ENCODE measurements at regions not wholly inside any gene's neighbourhood (a gene's known extent, or its start where the extent isn't known, plus 50 kb on each side); places are given as distances from the start of the nearest gene placed in this dataset.
A peak's percentile ranks its signal among the peaks of the same experiment; 100 is the strongest.
"Not testable (repeated sequence)": the region's sequence is repeated elsewhere in the genome, so short reads cannot be mapped to it uniquely, and the experiment has no call there.

- no peak overlapping the region for H3K4me3 ChIP-seq (ENCODE audit: low read length)
- H3K9me3 ChIP-seq (replicated peaks; ENCODE audit: control insufficient read depth, low read depth, low read length), result no peaks in the 10 kb centered on the region
- no peak for DNase-seq
- H3K36me3 ChIP-seq (ENCODE audit: control insufficient read depth, insufficient read depth, low read length), result no peaks in the 10 kb centered on the region
- H3K27me3 ChIP-seq (ENCODE audit: control insufficient read depth, insufficient read depth, low read length), result no peaks in the 10 kb centered on the region
- no peaks in the 10 kb centered on the region for H3K4me1 ChIP-seq (ENCODE audit: control insufficient read depth, insufficient read depth, low read length)
- no peak overlapping the region for H3K27ac ChIP-seq (ENCODE audit: low read length)
These were observed 97.6 kb upstream of the ITGB1 start for GRCh38 chr10:33055625-33056024.

DNA sequence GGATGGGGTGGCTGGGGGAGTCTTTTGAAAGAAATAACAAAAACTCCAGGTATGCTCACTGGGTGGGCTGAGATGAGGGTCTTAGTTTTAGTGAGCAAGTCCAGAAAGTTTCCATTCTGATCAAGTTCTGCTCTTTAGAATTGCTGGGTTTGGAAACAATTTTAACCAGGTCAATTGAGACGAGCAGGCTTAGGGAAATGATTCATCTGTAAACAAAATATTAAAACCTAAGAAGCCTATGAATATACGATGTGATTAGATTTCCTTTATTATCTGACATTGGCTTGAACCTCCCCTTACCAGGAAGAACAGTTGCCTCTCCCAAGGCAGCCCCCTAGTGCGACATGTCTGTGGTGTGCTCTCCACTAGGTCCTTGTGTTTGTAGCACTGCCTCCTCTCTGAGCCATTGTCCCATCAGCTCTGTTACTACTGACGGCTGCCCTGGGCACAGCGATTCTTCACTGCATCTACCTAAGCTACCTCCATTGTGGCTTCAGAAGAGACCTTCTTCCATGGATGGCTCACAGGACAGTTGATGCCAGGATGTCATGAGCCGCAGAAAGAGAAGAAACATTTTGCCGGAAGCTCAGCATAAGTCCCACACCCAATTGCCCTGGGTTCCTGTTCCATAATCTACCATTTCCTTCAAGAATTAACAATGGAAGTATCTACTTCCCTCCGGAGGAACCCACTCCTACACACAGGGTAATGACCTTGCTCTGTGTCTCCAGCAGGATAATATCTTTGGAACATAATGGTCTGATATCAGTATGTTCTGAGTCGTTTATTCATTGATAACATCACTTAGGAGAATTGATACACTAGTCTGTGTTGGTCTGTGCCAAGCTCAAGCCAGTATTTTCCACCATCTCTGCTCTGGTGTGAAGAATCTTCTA lies 95.1 kb upstream of the ITGB1 start:
- Histone ChIP-seq H3K27me3 (ENCODE audit: control insufficient read depth, insufficient read depth, low read length) (no peaks in the 10 kb centered on the region), H3K4me3 (ENCODE audit: low read length) (no peak overlapping the region), H3K9me3 (replicated peaks; ENCODE audit: control insufficient read depth, low read depth, low read length) (no peaks in the 10 kb centered on the region), H3K36me3 (ENCODE audit: control insufficient read depth, insufficient read depth, low read length) (no peaks in the 10 kb centered on the region), H3K4me1 (ENCODE audit: control insufficient read depth, insufficient read depth, low read length) (no peaks in the 10 kb centered on the region), H3K27ac (ENCODE audit: low read length) (no peak overlapping the region)
- DNase-seq, result no peak
- 86% methylated on average over 5 of the region's 9 CpGs for WGBS (ENCODE audit: insufficient coverage)

DNA sequence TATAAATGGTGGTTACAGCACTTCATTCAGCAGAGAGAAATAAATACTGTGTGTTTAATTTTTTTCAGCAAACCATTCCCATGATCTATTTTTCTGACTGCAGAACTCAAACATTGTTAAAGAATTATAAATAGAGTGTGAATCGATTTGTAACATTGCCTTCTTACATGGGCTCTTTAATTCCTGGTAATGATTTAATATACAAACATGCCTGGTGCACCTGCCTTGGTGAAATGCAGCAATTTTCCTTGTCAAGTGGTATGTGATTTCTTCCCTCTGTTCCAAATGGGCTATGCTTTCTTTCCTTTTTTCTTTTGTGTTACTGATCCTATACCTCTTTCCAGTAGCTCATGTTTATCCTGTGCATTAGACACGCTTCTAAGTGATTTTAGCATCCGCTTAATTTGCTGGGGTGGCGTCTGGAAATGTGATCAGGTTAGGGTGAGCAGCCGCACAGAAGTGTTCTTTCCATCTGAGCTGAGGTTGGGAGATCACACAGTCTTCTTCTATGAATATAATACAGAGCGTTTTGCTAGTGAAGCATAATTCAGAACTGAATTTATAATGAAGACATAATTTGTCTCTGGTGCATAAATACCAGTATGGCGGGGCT lies 94.3 kb upstream of the ITGB1 start:
- H3K36me3 ChIP-seq (ENCODE audit: control insufficient read depth, insufficient read depth, low read length), result no peaks in the 10 kb centered on the region
- H3K4me1 ChIP-seq (ENCODE audit: control insufficient read depth, insufficient read depth, low read length), result no peaks in the 10 kb centered on the region
- WGBS (ENCODE audit: insufficient coverage), result no CpG with 5 or more reads among the region's 7 CpGs
- no peaks in the 10 kb centered on the region for H3K9me3 ChIP-seq (replicated peaks; ENCODE audit: control insufficient read depth, low read depth, low read length)
- H3K27ac ChIP-seq (ENCODE audit: low read length), result no peak overlapping the region
- peak; percentile 24 for DNase-seq
- H3K4me3 ChIP-seq (ENCODE audit: low read length), result no peak overlapping the region
- H3K27me3 ChIP-seq (ENCODE audit: control insufficient read depth, insufficient read depth, low read length), result no peaks in the 10 kb centered on the region

DNA sequence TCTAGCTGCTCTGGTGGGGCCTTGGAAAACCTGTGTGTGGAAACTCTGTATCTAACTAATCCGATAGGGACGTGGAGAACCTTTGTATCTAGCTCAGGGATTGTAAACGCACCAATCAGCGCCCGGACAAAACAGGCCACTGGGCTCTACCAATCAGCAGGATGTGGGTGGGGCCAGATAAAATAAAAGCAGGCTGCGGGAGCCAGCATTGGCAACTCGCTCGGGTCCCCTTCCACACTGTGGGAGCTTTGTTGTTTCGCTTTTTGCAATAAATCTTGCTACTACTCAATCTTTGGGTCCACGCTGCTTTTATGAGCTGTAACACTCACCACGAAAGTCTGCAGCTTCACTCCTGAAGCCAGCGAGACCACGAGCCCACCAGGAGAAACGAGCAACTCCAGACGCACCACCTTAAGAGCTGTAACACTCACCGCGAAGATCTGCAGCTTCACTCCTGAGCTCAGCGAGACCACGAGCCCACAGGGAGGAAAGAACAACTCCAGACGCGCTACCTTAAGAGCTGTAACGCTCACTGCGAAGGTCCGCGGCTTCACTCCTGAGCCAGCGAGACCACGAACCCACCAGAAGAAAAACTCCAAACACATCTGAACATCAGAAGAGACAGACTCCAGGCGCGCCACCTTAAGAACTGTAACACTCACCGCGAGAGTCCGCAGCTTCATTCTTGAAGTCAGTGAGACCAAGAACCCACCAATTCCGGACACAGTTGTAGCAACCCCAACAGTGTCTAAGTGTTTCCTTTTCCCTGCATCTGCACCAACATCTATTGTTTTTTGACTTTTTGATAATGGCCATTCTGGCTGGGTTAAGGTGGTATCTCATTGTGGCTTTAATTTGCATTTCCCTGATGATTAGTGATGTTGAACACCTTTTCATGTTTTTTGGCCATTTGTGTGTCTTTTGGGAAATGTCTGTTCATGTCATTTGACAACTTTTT lies 92.2 kb upstream of the ITGB1 start:
- H3K27me3 ChIP-seq (ENCODE audit: control insufficient read depth, insufficient read depth, low read length); H3K36me3 ChIP-seq (ENCODE audit: control insufficient read depth, insufficient read depth, low read length); H3K4me1 ChIP-seq (ENCODE audit: control insufficient read depth, insufficient read depth, low read length); H3K9me3 ChIP-seq (replicated peaks; ENCODE audit: control insufficient read depth, low read depth, low read length); DNase-seq; H3K27ac ChIP-seq (ENCODE audit: low read length): not testable (repeated sequence)
- peak overlapping the region; percentile 5 for H3K4me3 ChIP-seq (ENCODE audit: low read length)
- WGBS (ENCODE audit: insufficient coverage), result 78% methylated on average over 15 of the region's 33 CpGs

- Histone ChIP-seq H3K36me3 (ENCODE audit: control insufficient read depth, insufficient read depth, low read length) (no peaks in the 10 kb centered on the region), H3K4me3 (ENCODE audit: low read length) (no peak overlapping the region), H3K27ac (ENCODE audit: low read length) (no peak overlapping the region), H3K27me3 (ENCODE audit: control insufficient read depth, insufficient read depth, low read length) (no peaks in the 10 kb centered on the region), H3K9me3 (replicated peaks; ENCODE audit: control insufficient read depth, low read depth, low read length) (no peaks in the 10 kb centered on the region), H3K4me1 (ENCODE audit: control insufficient read depth, insufficient read depth, low read length) (no peaks in the 10 kb centered on the region)
- no CpG with 5 or more reads among the region's 5 CpGs for WGBS (ENCODE audit: insufficient coverage)
- no peak for DNase-seq
These were observed 90.2 kb upstream of the ITGB1 start for GRCh38 chr10:33048223-33048622.

DNA sequence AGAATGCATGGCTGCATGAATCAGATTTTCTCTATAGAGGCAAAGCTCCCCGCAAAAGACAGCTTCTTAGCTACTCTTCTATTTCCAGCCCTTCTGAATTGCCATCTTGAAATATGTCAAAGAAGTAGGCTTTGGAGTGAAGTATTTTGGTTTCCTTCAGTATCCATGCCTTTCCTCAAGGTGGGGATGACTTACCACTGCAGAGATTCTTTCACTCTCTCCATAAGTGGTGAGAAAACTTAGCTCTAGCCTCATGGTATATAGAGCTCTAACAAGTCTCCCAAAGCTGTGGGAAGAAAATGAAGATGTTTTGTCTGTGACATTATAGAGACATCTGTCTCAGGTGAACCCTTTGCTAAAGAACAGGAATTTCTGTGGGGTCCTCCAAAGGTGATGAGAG lies 89.6 kb upstream of the ITGB1 start:
- Histone ChIP-seq H3K4me3 (ENCODE audit: low read length) (no peak overlapping the region), H3K4me1 (ENCODE audit: control insufficient read depth, insufficient read depth, low read length) (no peaks in the 10 kb centered on the region), H3K9me3 (replicated peaks; ENCODE audit: control insufficient read depth, low read depth, low read length) (no peaks in the 10 kb centered on the region), H3K27ac (ENCODE audit: low read length) (no peak overlapping the region), H3K36me3 (ENCODE audit: control insufficient read depth, insufficient read depth, low read length) (no peaks in the 10 kb centered on the region), H3K27me3 (ENCODE audit: control insufficient read depth, insufficient read depth, low read length) (no peaks in the 10 kb centered on the region)
- DNase-seq, result peak; percentile 43
- no CpG with 5 or more reads among the region's 1 CpG for WGBS (ENCODE audit: insufficient coverage)

GRCh38 chr10:33046792-33047191 lies 88.8 kb upstream of the ITGB1 start:
- Histone ChIP-seq H3K9me3 (replicated peaks; ENCODE audit: control insufficient read depth, low read depth, low read length) (no peaks in the 10 kb centered on the region), H3K27me3 (ENCODE audit: control insufficient read depth, insufficient read depth, low read length) (no peaks in the 10 kb centered on the region), H3K36me3 (ENCODE audit: control insufficient read depth, insufficient read depth, low read length) (no peaks in the 10 kb centered on the region), H3K4me3 (ENCODE audit: low read length) (no peak overlapping the region), H3K4me1 (ENCODE audit: control insufficient read depth, insufficient read depth, low read length) (no peaks in the 10 kb centered on the region), H3K27ac (ENCODE audit: low read length) (no peak overlapping the region)
- no peak for DNase-seq
- WGBS (ENCODE audit: insufficient coverage), result no CpG with 5 or more reads among the region's 4 CpGs

GRCh38 chr10:33045421-33045820 lies 87.4 kb upstream of the ITGB1 start:
- WGBS (ENCODE audit: insufficient coverage), result 86% methylated on average over 1 of the region's 2 CpGs
- H3K36me3 ChIP-seq (ENCODE audit: control insufficient read depth, insufficient read depth, low read length), result no peaks in the 10 kb centered on the region
- H3K27ac ChIP-seq (ENCODE audit: low read length), result no peak overlapping the region
- no peaks in the 10 kb centered on the region for H3K9me3 ChIP-seq (replicated peaks; ENCODE audit: control insufficient read depth, low read depth, low read length)
- H3K4me3 ChIP-seq (ENCODE audit: low read length), result no peak overlapping the region
- no peaks in the 10 kb centered on the region for H3K27me3 ChIP-seq (ENCODE audit: control insufficient read depth, insufficient read depth, low read length)
- H3K4me1 ChIP-seq (ENCODE audit: control insufficient read depth, insufficient read depth, low read length), result no peaks in the 10 kb centered on the region
- DNase-seq, result no peak

GRCh38 chr10:33042565-33042964 lies 84.5 kb upstream of the ITGB1 start:
- Histone ChIP-seq H3K27me3 (ENCODE audit: control insufficient read depth, insufficient read depth, low read length) (no peaks in the 10 kb centered on the region), H3K4me3 (ENCODE audit: low read length) (no peak overlapping the region), H3K9me3 (replicated peaks; ENCODE audit: control insufficient read depth, low read depth, low read length) (no peaks in the 10 kb centered on the region), H3K36me3 (ENCODE audit: control insufficient read depth, insufficient read depth, low read length) (no peaks in the 10 kb centered on the region), H3K27ac (ENCODE audit: low read length) (no peak overlapping the region), H3K4me1 (ENCODE audit: control insufficient read depth, insufficient read depth, low read length) (no peaks in the 10 kb centered on the region)
- DNase-seq, result no peak
- WGBS (ENCODE audit: insufficient coverage), result no CpG with 5 or more reads among the region's 2 CpGs

Data from muscle of leg (tissue), 3 donors.